SK-N-SH (cell line): ENCODE measurements at regions not wholly inside any gene's neighbourhood (a gene's known extent, or its start where the extent isn't known, plus 50 kb on each side); places are given as distances from the start of the nearest gene placed in this dataset.

ENCODE experiments used
- CTCF ChIA-PET: fragments of 300-600, 350-600 bp; formaldehyde crosslinking; extraction: SDS; loops from one replicate; lab custom pipeline; 2021; lab: Yijun Ruan, JAX
- POLR2A ChIA-PET: fragments of 350-600 bp; sonication (Branson Sonifier 250); formaldehyde crosslinking; extraction: SDS; loops from one replicate; lab custom pipeline; 2020; ENCODE audit warnings: antibody characterized with exemption, inconsistent platforms; lab: Yijun Ruan, JAX
- DNase-seq: peaks from one replicate; pipeline ENCODE4 v3.0.0; 2012
- H2AFZ ChIP-seq: fragments of 200-600 bp; sonication (generic); 2 replicates; pipeline ENCODE4 v1.8.1; 2016; ENCODE audit warnings: antibody characterized with exemption, mild to moderate bottlenecking, low read depth
- H3F3A ChIP-seq: fragments of 200-600 bp; sonication (generic); replicated peaks from 2 replicates; pipeline ENCODE3; 2016; ENCODE audit warnings: antibody characterized with exemption, mild to moderate bottlenecking; ENCODE audit not compliant: insufficient read depth
- H3K27ac ChIP-seq, 2 experiments: fragments of 200-500 bp in 1 of 2; fragments of 200-600 bp in 1 of 2; sonication (Bioruptor generic) in 1 of 2; sonication (generic), shearing (Covaris generic) in 1 of 2; 2 replicates each; pipeline versions ENCODE4 v1.5.1 to v1.6.1; 2014 to 2016; ENCODE audit warnings: low read depth in 2 of 2, inconsistent platforms in 1 of 2, low read length in 1 of 2, mild to moderate bottlenecking in 1 of 2, mixed read lengths in 1 of 2
- H3K27me3 ChIP-seq: fragments of 200-600 bp; sonication (generic), shearing (Covaris generic); 2 replicates; pipeline ENCODE4 v1.6.1; 2016; ENCODE audit warnings: mixed run types; ENCODE audit not compliant: insufficient read depth
- H3K36me3 ChIP-seq, 2 experiments: fragments of 200-500 bp in 1 of 2; fragments of 200-600 bp in 1 of 2; sonication (Bioruptor generic) in 1 of 2; sonication (generic) in 1 of 2; replicated peaks in 1 of 2; 2 replicates each; pipeline versions ENCODE3 to v1.5.1; 2014 to 2016; ENCODE audit warnings: low read length in 1 of 2, mild to moderate bottlenecking in 1 of 2; ENCODE audit not compliant: insufficient read depth in 2 of 2, control insufficient read depth in 1 of 2
- H3K4me1 ChIP-seq, 2 experiments: fragments of 200-500 bp in 1 of 2; fragments of 200-600 bp in 1 of 2; sonication (Bioruptor generic) in 1 of 2; sonication (generic), shearing (Covaris generic) in 1 of 2; 2 replicates each; pipeline versions ENCODE4 v1.5.1 to v1.6.1; 2014 to 2016; ENCODE audit warnings: low read depth in 1 of 2, low read length in 1 of 2, mixed run types in 1 of 2; ENCODE audit not compliant: insufficient read depth in 2 of 2, control insufficient read depth in 1 of 2
- H3K4me2 ChIP-seq: fragments of 200-600 bp; sonication (generic), shearing (Covaris generic); 2 replicates; pipeline ENCODE4 v1.6.1; 2017; ENCODE audit warnings: mixed run types
- H3K4me3 ChIP-seq, 2 experiments: fragments of 200-500 bp in 1 of 2; fragments of 200-600 bp in 1 of 2; sonication (Bioruptor generic) in 1 of 2; sonication (generic), shearing (Covaris generic) in 1 of 2; 2 replicates each; pipeline versions ENCODE4 v1.5.1 to v1.8.1; 2014 to 2016; ENCODE audit warnings: low read depth in 2 of 2, inconsistent platforms in 1 of 2, low read length in 1 of 2, mild to moderate bottlenecking in 1 of 2, mixed read lengths in 1 of 2, moderate library complexity in 1 of 2
- H3K79me2 ChIP-seq: fragments of 200-600 bp; sonication (generic); 2 replicates; pipeline ENCODE4 v1.8.1; 2017; ENCODE audit warnings: mild to moderate bottlenecking; ENCODE audit not compliant: insufficient read depth
- H3K9ac ChIP-seq: fragments of 200-600 bp; sonication (generic); 2 replicates; pipeline ENCODE4 v1.6.1; 2017; ENCODE audit warnings: mixed run types
- H3K9me2 ChIP-seq: fragments of 200-600 bp; sonication (generic); 2 replicates; pipeline ENCODE4 v1.6.1; 2017; ENCODE audit warnings: mixed run types
- H3K9me3 ChIP-seq: fragments of 200-600 bp; sonication (generic); 2 replicates; pipeline ENCODE4 v1.6.1; 2017; ENCODE audit warnings: mixed run types, mild to moderate bottlenecking, moderate library complexity
- H4K20me1 ChIP-seq: fragments of 200-600 bp; sonication (generic); 2 replicates; pipeline ENCODE4 v1.6.1; 2017; ENCODE audit warnings: mild to moderate bottlenecking, mixed run types; ENCODE audit not compliant: insufficient read depth
- ELF1 ChIP-seq: IDR thresholded peaks from 2 replicates; pipeline ENCODE4 v1.4.0; 2012
- EP300 ChIP-seq, 2 experiments: IDR thresholded peaks; 2 replicates each; pipeline versions ENCODE4 v1.4.0 to v1.6.1; 2012; ENCODE audit warnings: borderline replicate concordance in 1 of 2, low read depth in 1 of 2, low read length in 1 of 2
- FOSL2 ChIP-seq: IDR thresholded peaks from 2 replicates; pipeline ENCODE4 v1.4.0; 2012; ENCODE audit warnings: low read depth, mild to moderate bottlenecking, moderate library complexity, borderline replicate concordance
- FOXJ3 ChIP-seq: sonication (generic); formaldehyde crosslinking; IDR thresholded peaks from 2 replicates; pipeline ENCODE4 v1.5.1; 2020; ENCODE audit warnings: mild to moderate bottlenecking, missing genetic modification reagents
- JUND ChIP-seq: IDR thresholded peaks from 2 replicates; pipeline ENCODE4 v1.4.0; 2012
- MXI1 ChIP-seq: IDR thresholded peaks from 2 replicates; pipeline ENCODE4 v1.6.1; 2012; ENCODE audit warnings: mild to moderate bottlenecking, low read depth, low read length, improper control_type of control experiment
- NFIC ChIP-seq: IDR thresholded peaks from 2 replicates; pipeline ENCODE4 v1.4.0; 2012; ENCODE audit warnings: borderline replicate concordance
- NRF1 ChIP-seq: IDR thresholded peaks from 2 replicates; pipeline ENCODE4 v1.6.1; 2012; ENCODE audit warnings: low read depth, mild to moderate bottlenecking, low read length
- RFX5 ChIP-seq: IDR thresholded peaks from 2 replicates; pipeline ENCODE4 v1.6.1; 2012; ENCODE audit warnings: mild to moderate bottlenecking, improper control_type of control experiment, low read length
- SIN3A ChIP-seq: IDR thresholded peaks from 2 replicates; pipeline ENCODE4 v1.6.1; 2012; ENCODE audit warnings: low read depth, mild to moderate bottlenecking, low read length, moderate library complexity, borderline replicate concordance
- TCF12 ChIP-seq: IDR thresholded peaks from 2 replicates; pipeline ENCODE4 v1.4.0; 2012
- YY1 ChIP-seq: IDR thresholded peaks from 2 replicates; pipeline ENCODE4 v1.4.0; 2012; ENCODE audit warnings: low read depth, mild to moderate bottlenecking
- WGBS: methylation state at CpG from one replicate; pipeline ENCODE4 v1.1.6; 2017; ENCODE audit warnings: low lambda C conversion rate; 5-methylcytosine and 5-hydroxymethylcytosine counted together
- TF ChIP-seq, protein P1 (sequence below): IDR thresholded peaks from 2 replicates; pipeline ENCODE4 v1.4.0; 2012; ENCODE audit warnings: low read depth, borderline replicate concordance
- TF ChIP-seq, protein P2 (sequence below): IDR thresholded peaks from 2 replicates; pipeline ENCODE4 v1.6.1; 2012; ENCODE audit warnings: mild to moderate bottlenecking, low read depth, low read length, moderate library complexity

DNA sequence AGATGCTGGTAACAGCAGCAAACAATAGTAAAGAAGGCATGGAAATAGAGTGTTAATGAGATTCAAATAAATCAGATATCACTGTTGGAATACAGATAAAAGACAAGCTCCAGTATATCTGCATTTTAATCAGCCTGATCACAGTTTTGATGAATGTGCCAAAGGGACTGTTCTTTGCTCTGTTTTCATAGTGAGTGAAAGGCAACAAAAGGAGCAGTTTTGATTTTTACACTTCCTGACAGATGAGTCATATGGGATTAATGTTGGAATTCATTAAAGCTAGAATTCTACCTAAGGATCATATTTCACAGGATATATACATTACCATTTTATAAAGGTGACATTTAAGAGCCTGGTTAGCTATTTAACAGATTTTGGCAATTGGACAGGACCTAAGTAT lies 743.3 kb upstream of the PTPRD start:
- H3K4me3 ChIP-seq = no peak overlapping the region
- H3K4me2 ChIP-seq = no peak overlapping the region
- no peaks in the 10 kb centered on the region for H3K9me2 ChIP-seq
- POLR2A ChIA-PET = no interaction called here
- no peak overlapping the region for H3K9ac ChIP-seq
- H2AFZ ChIP-seq = no peak overlapping the region
- no peak overlapping the region for H3K27ac ChIP-seq
- no peak for DNase-seq
- no peaks in the 10 kb centered on the region for H3K27me3 ChIP-seq
- H4K20me1 ChIP-seq = no peaks in the 10 kb centered on the region
- TF ChIP-seq RFX5 (no peak), MXI1 (no peak), TCF12 (no peak), NFIC (no peak), ELF1 (no peak), EP300 (IDR thresholded peaks at IDR 0.05; ENCODE audit: borderline replicate concordance in 1 of 2, low read depth in 1 of 2, low read length in 1 of 2) (no peak), JUND (no peak), YY1 (no peak)
- TF ChIP-seq, protein P1, sequence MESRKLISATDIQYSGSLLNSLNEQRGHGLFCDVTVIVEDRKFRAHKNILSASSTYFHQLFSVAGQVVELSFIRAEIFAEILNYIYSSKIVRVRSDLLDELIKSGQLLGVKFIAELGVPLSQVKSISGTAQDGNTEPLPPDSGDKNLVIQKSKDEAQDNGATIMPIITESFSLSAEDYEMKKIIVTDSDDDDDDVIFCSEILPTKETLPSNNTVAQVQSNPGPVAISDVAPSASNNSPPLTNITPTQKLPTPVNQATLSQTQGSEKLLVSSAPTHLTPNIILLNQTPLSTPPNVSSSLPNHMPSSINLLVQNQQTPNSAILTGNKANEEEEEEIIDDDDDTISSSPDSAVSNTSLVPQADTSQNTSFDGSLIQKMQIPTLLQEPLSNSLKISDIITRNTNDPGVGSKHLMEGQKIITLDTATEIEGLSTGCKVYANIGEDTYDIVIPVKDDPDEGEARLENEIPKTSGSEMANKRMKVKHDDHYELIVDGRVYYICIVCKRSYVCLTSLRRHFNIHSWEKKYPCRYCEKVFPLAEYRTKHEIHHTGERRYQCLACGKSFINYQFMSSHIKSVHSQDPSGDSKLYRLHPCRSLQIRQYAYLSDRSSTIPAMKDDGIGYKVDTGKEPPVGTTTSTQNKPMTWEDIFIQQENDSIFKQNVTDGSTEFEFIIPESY = no peak
- TF ChIP-seq, all 33 proteins: peak for 0
- Histone ChIP-seq H3F3A (no peaks in the 10 kb centered on the region), H3K36me3 (no peaks in the 10 kb centered on the region), H3K79me2 (no peaks in the 10 kb centered on the region), H3K4me1 (no peaks in the 10 kb centered on the region), H3K9me3 (no peaks in the 10 kb centered on the region)
- CTCF ChIA-PET = no interaction called here

DNA sequence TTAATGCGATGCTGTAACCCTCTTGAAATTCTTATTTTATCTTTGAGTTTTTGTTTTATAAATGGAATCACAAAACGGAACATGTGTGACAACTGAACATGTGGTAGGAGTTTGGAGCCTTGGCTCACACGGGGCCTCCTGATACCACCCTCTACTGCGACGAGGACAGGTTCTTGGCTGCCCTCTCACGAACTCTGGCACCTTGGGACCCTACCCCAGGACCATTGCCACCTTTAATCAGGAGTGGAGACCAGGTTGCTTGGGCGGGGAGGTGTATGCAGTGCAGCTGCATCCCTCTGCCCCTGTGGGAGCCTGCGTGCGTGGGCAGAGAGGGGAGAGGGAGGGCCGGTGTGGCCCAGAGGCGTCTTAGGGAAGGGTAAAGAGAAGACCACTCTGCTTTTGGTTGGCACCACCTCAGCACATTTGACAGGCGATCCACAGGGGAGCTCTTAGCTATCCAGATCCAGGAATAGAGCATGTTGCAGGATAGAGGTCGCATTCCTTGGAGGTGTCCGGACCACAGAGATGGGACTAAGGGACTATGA lies 753.9 kb upstream of the PTPRD start:
- DNase-seq = peak; percentile 0
- ChIA-PET POLR2A (no interaction called here), CTCF (no interaction called here)
- 18% methylated on average over 12 of the region's 14 CpGs for WGBS
- H3K4me2 ChIP-seq = no peak overlapping the region
- no peak overlapping the region for H3K4me3 ChIP-seq
- no peaks in the 10 kb centered on the region for H3K9me3 ChIP-seq
- no peaks in the 10 kb centered on the region for H3K9me2 ChIP-seq
- H3K4me1 ChIP-seq = no peaks in the 10 kb centered on the region
- no peaks in the 10 kb centered on the region for H3F3A ChIP-seq
- no peaks in the 10 kb centered on the region for H3K79me2 ChIP-seq
- H2AFZ ChIP-seq = no peak overlapping the region
- no peak overlapping the region for H3K9ac ChIP-seq
- H3K27me3 ChIP-seq = no peaks in the 10 kb centered on the region
- H4K20me1 ChIP-seq = no peaks in the 10 kb centered on the region
- no peak overlapping the region for H3K27ac ChIP-seq
- TF ChIP-seq FOSL2 = no peak
- TF ChIP-seq NRF1 = no peak
- TF ChIP-seq FOXJ3 (CRISPR knock-in tag) = no peak
- TF ChIP-seq, protein P2, sequence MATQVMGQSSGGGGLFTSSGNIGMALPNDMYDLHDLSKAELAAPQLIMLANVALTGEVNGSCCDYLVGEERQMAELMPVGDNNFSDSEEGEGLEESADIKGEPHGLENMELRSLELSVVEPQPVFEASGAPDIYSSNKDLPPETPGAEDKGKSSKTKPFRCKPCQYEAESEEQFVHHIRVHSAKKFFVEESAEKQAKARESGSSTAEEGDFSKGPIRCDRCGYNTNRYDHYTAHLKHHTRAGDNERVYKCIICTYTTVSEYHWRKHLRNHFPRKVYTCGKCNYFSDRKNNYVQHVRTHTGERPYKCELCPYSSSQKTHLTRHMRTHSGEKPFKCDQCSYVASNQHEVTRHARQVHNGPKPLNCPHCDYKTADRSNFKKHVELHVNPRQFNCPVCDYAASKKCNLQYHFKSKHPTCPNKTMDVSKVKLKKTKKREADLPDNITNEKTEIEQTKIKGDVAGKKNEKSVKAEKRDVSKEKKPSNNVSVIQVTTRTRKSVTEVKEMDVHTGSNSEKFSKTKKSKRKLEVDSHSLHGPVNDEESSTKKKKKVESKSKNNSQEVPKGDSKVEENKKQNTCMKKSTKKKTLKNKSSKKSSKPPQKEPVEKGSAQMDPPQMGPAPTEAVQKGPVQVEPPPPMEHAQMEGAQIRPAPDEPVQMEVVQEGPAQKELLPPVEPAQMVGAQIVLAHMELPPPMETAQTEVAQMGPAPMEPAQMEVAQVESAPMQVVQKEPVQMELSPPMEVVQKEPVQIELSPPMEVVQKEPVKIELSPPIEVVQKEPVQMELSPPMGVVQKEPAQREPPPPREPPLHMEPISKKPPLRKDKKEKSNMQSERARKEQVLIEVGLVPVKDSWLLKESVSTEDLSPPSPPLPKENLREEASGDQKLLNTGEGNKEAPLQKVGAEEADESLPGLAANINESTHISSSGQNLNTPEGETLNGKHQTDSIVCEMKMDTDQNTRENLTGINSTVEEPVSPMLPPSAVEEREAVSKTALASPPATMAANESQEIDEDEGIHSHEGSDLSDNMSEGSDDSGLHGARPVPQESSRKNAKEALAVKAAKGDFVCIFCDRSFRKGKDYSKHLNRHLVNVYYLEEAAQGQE = no peak
- TF ChIP-seq SIN3A = no peak
- no peaks in the 10 kb centered on the region for H3K36me3 ChIP-seq
